Chondrocyte (in vitro differentiated cells): ENCODE measurements at regions not wholly inside any gene's neighbourhood (a gene's known extent, or its start where the extent isn't known, plus 50 kb on each side); places are given as distances from the start of the nearest gene placed in this dataset.

ENCODE experiments used
- DNase-seq: peaks from one replicate; pipeline ENCODE4 v3.0.0; 2021; ENCODE audit warnings: mixed read lengths, low spot score
- H3K27ac Mint-ChIP-seq: one replicate; pipeline ENCODE4 v1.8.0; 2021; ENCODE audit warnings: mild to moderate bottlenecking, moderate library complexity, mixed read lengths; ENCODE audit not compliant: unreplicated experiment
- H3K27me3 Mint-ChIP-seq: 2 replicates; pipeline ENCODE4 v1.8.0; 2021; ENCODE audit warnings: low read depth, mixed read lengths
- H3K36me3 Mint-ChIP-seq: 2 replicates; pipeline ENCODE4 v1.8.0; 2021; ENCODE audit warnings: low read depth, mixed read lengths
- H3K4me1 Mint-ChIP-seq: 2 replicates; pipeline ENCODE4 v1.8.0; 2021; ENCODE audit warnings: low read depth, mild to moderate bottlenecking, mixed read lengths
- H3K4me3 Mint-ChIP-seq: one replicate; pipeline ENCODE4 v1.8.0; 2021; ENCODE audit warnings: mild to moderate bottlenecking, moderate library complexity, mixed read lengths; ENCODE audit not compliant: unreplicated experiment
- H3K9me3 Mint-ChIP-seq: 2 replicates; pipeline ENCODE4 v1.8.0; 2021; ENCODE audit warnings: low read depth, mixed read lengths
- TF ChIP-seq, protein P1 (sequence below): fragments of 200-600 bp; sonication (generic); IDR thresholded peaks from 2 replicates; pipeline ENCODE4 v1.5.0; 2021; ENCODE audit warnings: antibody characterized with exemption, mild to moderate bottlenecking, moderate library complexity

DNA sequence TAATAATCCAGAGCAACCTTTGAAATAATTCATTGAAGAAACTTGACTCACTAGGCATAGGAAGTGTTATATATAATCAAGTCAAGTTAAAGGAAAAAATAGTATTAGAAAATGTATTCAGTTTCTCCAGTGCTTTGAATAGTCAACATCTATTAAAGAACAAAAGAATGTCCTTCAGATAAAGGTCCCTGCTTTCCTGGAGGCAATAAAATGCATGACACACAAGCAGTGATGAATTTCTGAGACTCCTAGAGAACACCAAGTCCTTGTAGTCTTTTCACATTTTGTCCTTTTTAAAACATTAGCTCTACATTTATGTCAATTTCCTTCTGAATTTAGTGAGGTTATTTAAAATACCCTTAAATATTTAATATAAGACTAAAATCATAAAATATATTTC lies 695.5 kb downstream of the EPHA3 start:
- TF ChIP-seq, protein P1, sequence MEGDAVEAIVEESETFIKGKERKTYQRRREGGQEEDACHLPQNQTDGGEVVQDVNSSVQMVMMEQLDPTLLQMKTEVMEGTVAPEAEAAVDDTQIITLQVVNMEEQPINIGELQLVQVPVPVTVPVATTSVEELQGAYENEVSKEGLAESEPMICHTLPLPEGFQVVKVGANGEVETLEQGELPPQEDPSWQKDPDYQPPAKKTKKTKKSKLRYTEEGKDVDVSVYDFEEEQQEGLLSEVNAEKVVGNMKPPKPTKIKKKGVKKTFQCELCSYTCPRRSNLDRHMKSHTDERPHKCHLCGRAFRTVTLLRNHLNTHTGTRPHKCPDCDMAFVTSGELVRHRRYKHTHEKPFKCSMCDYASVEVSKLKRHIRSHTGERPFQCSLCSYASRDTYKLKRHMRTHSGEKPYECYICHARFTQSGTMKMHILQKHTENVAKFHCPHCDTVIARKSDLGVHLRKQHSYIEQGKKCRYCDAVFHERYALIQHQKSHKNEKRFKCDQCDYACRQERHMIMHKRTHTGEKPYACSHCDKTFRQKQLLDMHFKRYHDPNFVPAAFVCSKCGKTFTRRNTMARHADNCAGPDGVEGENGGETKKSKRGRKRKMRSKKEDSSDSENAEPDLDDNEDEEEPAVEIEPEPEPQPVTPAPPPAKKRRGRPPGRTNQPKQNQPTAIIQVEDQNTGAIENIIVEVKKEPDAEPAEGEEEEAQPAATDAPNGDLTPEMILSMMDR, result no peak
- Mint-ChIP-seq H3K27ac (no peak overlapping the region), H3K4me3 (no peak overlapping the region), H3K9me3 (no peaks in the 10 kb centered on the region), H3K4me1 (no peaks in the 10 kb centered on the region), H3K27me3 (peaks cover 3% of the 10 kb centered on the region), H3K36me3 (no peaks in the 10 kb centered on the region)
- DNase-seq, result no peak

DNA sequence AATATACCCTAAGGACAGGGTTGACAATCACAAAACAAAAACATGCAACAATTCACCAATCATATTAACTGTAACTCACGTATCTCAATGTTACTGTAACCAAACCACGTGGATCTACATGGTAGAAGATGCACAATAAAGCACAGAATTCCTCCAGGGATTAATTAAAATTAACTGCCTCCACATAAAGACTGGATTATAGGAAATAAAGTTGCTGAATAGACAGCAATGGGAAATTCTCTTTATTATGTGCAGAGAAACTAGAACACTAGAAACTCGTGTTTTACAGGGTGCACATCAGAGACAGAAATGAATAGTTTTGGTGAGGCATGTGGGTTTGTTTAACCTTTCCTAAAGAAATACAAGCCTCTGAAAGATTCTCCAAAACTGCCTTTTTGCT lies 696.3 kb downstream of the EPHA3 start:
- Mint-ChIP-seq H3K27me3 (peaks cover 3% of the 10 kb centered on the region), H3K4me1 (no peaks in the 10 kb centered on the region), H3K36me3 (no peaks in the 10 kb centered on the region), H3K27ac (no peak overlapping the region), H3K9me3 (no peaks in the 10 kb centered on the region), H3K4me3 (no peak overlapping the region)
- DNase-seq, result no peak
- TF ChIP-seq, protein P1, result no peak

GRCh38 chr3:89806166-89806565 lies 698.7 kb downstream of the EPHA3 start:
- no peaks in the 10 kb centered on the region for H3K4me1 Mint-ChIP-seq
- no peak for DNase-seq
- peaks cover 7% of the 10 kb centered on the region for H3K27me3 Mint-ChIP-seq
- no peaks in the 10 kb centered on the region for H3K9me3 Mint-ChIP-seq
- no peak overlapping the region for H3K27ac Mint-ChIP-seq
- H3K4me3 Mint-ChIP-seq, result no peak overlapping the region
- no peaks in the 10 kb centered on the region for H3K36me3 Mint-ChIP-seq
- TF ChIP-seq, protein P1, result no peak

- Mint-ChIP-seq H3K27ac (no peak overlapping the region), H3K27me3 (peaks cover 7% of the 10 kb centered on the region), H3K9me3 (peaks cover 15% of the 10 kb centered on the region), H3K36me3 (no peaks in the 10 kb centered on the region), H3K4me3 (no peak overlapping the region), H3K4me1 (no peaks in the 10 kb centered on the region)
- no peak for DNase-seq
- TF ChIP-seq, protein P1, result no peak
These were observed 701.3 kb downstream of the EPHA3 start for GRCh38 chr3:89808680-89809197.

DNA sequence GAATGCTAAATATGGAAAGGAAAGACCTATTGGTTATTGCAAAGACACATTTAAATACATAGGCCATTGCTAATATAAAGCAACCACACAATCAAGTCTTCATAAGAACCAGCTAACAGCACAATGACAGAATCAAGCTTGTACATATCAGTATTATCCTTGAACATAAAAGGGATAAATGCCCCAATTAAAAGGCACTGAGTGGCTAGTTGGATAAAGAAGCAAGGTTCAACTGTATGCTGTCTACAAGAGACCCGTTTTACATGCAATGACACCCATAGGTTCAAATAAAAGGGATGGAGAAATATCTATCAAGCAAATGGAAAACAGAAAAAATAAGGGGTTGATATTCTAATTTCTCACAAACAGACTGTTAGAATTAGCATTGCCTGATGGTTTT lies 706.1 kb downstream of the EPHA3 start:
- no peak overlapping the region for H3K4me3 Mint-ChIP-seq
- no peaks in the 10 kb centered on the region for H3K4me1 Mint-ChIP-seq
- H3K27me3 Mint-ChIP-seq, result peaks cover 4% of the 10 kb centered on the region
- H3K9me3 Mint-ChIP-seq, result peaks cover 21% of the 10 kb centered on the region
- no peak for DNase-seq
- H3K36me3 Mint-ChIP-seq, result no peaks in the 10 kb centered on the region
- no peak overlapping the region for H3K27ac Mint-ChIP-seq
- TF ChIP-seq, protein P1, result no peak
